Mesendoderm (in vitro differentiated cells): ENCODE measurements at regions not wholly inside any gene's neighbourhood (a gene's known extent, or its start where the extent isn't known, plus 50 kb on each side); places are given as distances from the start of the nearest gene placed in this dataset.
A peak's percentile ranks its signal among the peaks of the same experiment; 100 is the strongest.

Experiments
- DNase-seq: peaks from one replicate; pipeline ENCODE4 v3.0.0; 2013
- H2AK5ac ChIP-seq: 2 replicates; pipeline ENCODE4 v1.6.1; 2013; ENCODE audit warnings: low read length, inconsistent platforms
- H2BK120ac ChIP-seq: 2 replicates; pipeline ENCODE4 v1.6.1; 2013; ENCODE audit warnings: low read depth, mild to moderate bottlenecking, low read length, moderate library complexity, mixed read lengths
- H2BK15ac ChIP-seq: replicated peaks from 2 replicates; pipeline ENCODE4 v1.6.1; 2013; ENCODE audit warnings: low read depth, mild to moderate bottlenecking, moderate library complexity
- H2BK5ac ChIP-seq: 2 replicates; pipeline ENCODE4 v1.6.1; 2013; ENCODE audit warnings: low read length, inconsistent platforms
- H3K18ac ChIP-seq: 2 replicates; pipeline ENCODE4 v1.6.1; 2013; ENCODE audit warnings: mild to moderate bottlenecking, low read length, mixed read lengths
- H3K23ac ChIP-seq: one replicate; pipeline ENCODE4 v1.6.1; 2013; ENCODE audit warnings: low read length
- H3K27ac ChIP-seq: 2 replicates; pipeline ENCODE4 v1.5.1; 2013; ENCODE audit warnings: low read depth, mild to moderate bottlenecking, inconsistent platforms, low read length, moderate library complexity
- H3K27me3 ChIP-seq: 2 replicates; pipeline ENCODE4 v1.6.1; 2013; ENCODE audit warnings: low read length, control low read depth, mild to moderate bottlenecking, inconsistent platforms; ENCODE audit not compliant: insufficient read depth, poor library complexity
- H3K36me3 ChIP-seq: 2 replicates; pipeline ENCODE4 v1.6.1; 2013; ENCODE audit warnings: low read length, inconsistent platforms; ENCODE audit not compliant: control insufficient read depth, insufficient read depth
- H3K4ac ChIP-seq: one replicate; pipeline ENCODE4 v1.6.1; 2013; ENCODE audit warnings: low read depth, mild to moderate bottlenecking, low read length, moderate library complexity
- H3K4me1 ChIP-seq: 2 replicates; pipeline ENCODE4 v1.6.1; 2013; ENCODE audit warnings: low read depth, low read length, inconsistent platforms; ENCODE audit not compliant: control insufficient read depth
- H3K4me2 ChIP-seq: 2 replicates; pipeline ENCODE4 v1.6.1; 2013; ENCODE audit warnings: low read length
- H3K4me3 ChIP-seq: 2 replicates; pipeline ENCODE4 v1.5.1; 2013; ENCODE audit warnings: mild to moderate bottlenecking, low read length
- H3K56ac ChIP-seq: one replicate; pipeline ENCODE4 v1.6.1; 2013; ENCODE audit warnings: low read length
- H3K79me1 ChIP-seq: 2 replicates; pipeline ENCODE4 v1.6.1; 2013; ENCODE audit warnings: low read length, inconsistent platforms
- H3K79me2 ChIP-seq: 2 replicates; pipeline ENCODE4 v1.6.1; 2013; ENCODE audit warnings: mild to moderate bottlenecking, low read length; ENCODE audit not compliant: control insufficient read depth, insufficient read depth
- H3K9ac ChIP-seq: 2 replicates; pipeline ENCODE4 v1.6.1; 2013; ENCODE audit warnings: low read length, inconsistent platforms
- H4K5ac ChIP-seq: one replicate; pipeline ENCODE4 v1.6.1; 2013; ENCODE audit warnings: low read length
- H4K8ac ChIP-seq: one replicate; pipeline ENCODE4 v1.6.1; 2013; ENCODE audit warnings: low read depth, mild to moderate bottlenecking, control low read depth, low read length, moderate library complexity
- WGBS: extraction: QIAGEN DNeasy Blood & Tissue Kit; methylation state at CpG from one replicate; pipeline ENCODE4 v1.1.7; 2013; ENCODE audit warnings: low lambda C conversion rate, missing lambda C conversion rate; ENCODE audit not compliant: insufficient coverage; ENCODE audit errors: extremely low coverage; 5-methylcytosine and 5-hydroxymethylcytosine counted together

DNA sequence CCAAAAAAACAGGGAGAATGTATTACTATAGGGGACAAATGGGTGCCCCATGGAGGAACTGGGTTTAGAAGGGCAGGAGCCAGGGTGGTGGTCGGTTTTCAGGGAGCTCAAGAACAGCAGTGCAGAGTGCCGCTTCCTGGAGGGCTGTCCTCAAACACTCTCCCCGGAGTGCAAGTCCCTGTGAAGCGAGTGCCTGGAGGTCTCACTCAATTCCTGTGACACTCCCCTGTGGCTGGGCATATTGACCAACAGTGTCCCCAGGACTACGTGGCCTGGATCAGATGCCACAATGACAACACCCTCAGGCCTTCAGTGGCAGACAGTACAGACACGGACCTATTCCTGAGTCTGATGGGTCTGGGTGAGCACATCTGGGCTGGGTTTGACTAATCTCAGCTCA, 412.1 kb upstream of the IRX2 start:
- no CpG with 5 or more reads among the region's 6 CpGs for WGBS
- H2AK5ac ChIP-seq: no peak overlapping the region

DNA sequence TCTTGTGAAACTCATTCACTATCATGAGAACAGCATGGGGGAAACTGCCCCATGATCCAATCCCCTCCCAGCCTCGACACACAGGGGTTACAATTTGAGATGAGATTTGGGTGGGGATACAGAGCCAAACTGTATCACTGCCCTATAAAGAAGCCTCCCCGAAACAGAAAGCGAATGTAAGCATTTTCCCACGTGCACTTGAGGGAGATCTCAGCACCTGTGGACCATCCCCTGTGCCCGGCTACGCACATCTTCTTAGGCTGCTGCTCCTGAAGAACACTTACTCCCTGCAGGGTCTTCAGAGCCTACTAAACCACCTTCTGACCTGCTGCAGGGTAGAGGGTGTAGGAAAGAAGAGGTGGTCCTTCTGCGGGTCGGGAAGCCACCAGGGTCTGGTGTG, 410.2 kb upstream of the IRX2 start:
- Histone ChIP-seq H3K79me1 (no peaks in the 10 kb centered on the region), H3K4me3 (no peak overlapping the region), H3K27ac (no peak overlapping the region), H3K9ac (no peak overlapping the region), H3K79me2 (no peaks in the 10 kb centered on the region), H3K4me1 (no peaks in the 10 kb centered on the region), H4K5ac (no peak overlapping the region), H3K4ac (no peak overlapping the region), H4K8ac (no peak overlapping the region), H3K36me3 (no peaks in the 10 kb centered on the region), H2BK120ac (no peak overlapping the region), H3K23ac (no peak overlapping the region), H2BK5ac (no peak overlapping the region), H3K18ac (no peak overlapping the region), H3K56ac (no peak overlapping the region), H2BK15ac (no peak overlapping the region), H3K4me2 (no peak overlapping the region), H2AK5ac (no peak overlapping the region), H3K27me3 (no peaks in the 10 kb centered on the region)
- no CpG with 5 or more reads among the region's 8 CpGs for WGBS
- no peak for DNase-seq

More for the DNA sequence above, 412.1 kb upstream of the IRX2 start:
- Histone ChIP-seq H3K27ac (no peak overlapping the region), H2BK5ac (no peak overlapping the region), H3K23ac (no peak overlapping the region), H3K27me3 (no peaks in the 10 kb centered on the region), H4K5ac (no peak overlapping the region), H2BK120ac (no peak overlapping the region), H2BK15ac (no peak overlapping the region), H4K8ac (no peak overlapping the region), H3K4me2 (no peak overlapping the region), H3K18ac (no peak overlapping the region), H3K4ac (no peak overlapping the region), H3K36me3 (no peaks in the 10 kb centered on the region), H3K9ac (no peak overlapping the region), H3K56ac (no peak overlapping the region), H3K4me1 (no peaks in the 10 kb centered on the region), H3K79me1 (no peaks in the 10 kb centered on the region), H3K4me3 (no peak overlapping the region), H3K79me2 (no peaks in the 10 kb centered on the region)
- no peak for DNase-seq

DNA sequence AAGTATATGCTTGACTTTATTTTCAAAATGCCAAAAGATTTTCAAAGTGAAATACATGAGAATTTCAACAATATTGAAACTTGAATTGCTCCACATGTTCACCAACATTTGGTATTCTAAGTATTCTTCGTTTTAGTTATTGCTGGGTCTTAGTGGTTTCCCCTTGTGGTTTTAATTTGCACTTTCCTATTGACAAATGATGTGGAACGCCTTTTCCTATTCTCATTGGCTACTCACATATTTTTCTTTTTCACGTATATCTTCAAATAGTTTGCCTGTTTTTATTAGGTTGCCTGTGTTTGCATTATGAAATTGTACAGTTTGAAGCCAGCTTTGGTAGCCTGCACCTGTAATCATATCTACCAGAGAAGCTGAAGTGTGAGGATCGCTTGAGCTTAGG, 405.7 kb upstream of the IRX2 start:
- WGBS: no CpG with 5 or more reads among the region's 4 CpGs

DNA sequence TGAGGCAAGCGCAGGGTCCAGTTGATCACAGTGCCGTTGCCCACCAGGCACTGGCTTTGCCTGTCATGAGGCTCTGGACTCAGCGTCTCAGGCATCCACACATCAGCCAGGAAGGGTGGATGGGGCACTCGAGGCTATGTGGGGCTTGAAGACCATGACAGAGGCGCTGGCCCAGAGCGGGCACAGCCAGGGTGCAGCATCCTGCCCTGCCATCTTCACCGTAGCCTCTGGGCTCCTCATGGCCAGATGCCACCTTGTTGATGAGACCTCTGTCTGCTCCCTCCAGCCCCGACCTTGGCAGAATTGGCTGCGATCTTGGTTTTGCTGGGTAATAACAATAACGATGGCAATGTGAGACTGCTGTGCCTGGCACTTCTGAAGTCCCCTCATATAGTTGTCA, 404.2 kb upstream of the IRX2 start:
- no peak overlapping the region for H3K4me3 ChIP-seq
- no peaks in the 10 kb centered on the region for H3K79me2 ChIP-seq
- H3K27me3 ChIP-seq: no peaks in the 10 kb centered on the region
- no peak overlapping the region for H3K4ac ChIP-seq
- DNase-seq: no peak
- no peak overlapping the region for H3K23ac ChIP-seq
- WGBS: no CpG with 5 or more reads among the region's 10 CpGs
- no peak overlapping the region for H4K5ac ChIP-seq
- no peak overlapping the region for H2BK120ac ChIP-seq
- no peak overlapping the region for H3K4me2 ChIP-seq
- H3K56ac ChIP-seq: no peak overlapping the region
- H3K36me3 ChIP-seq: no peaks in the 10 kb centered on the region
- H2AK5ac ChIP-seq: no peak overlapping the region
- no peaks in the 10 kb centered on the region for H3K79me1 ChIP-seq
- H3K27ac ChIP-seq: no peak overlapping the region
- H2BK5ac ChIP-seq: no peak overlapping the region
- no peaks in the 10 kb centered on the region for H3K4me1 ChIP-seq
- H4K8ac ChIP-seq: no peak overlapping the region
- H3K18ac ChIP-seq: no peak overlapping the region
- H2BK15ac ChIP-seq: no peak overlapping the region
- H3K9ac ChIP-seq: no peak overlapping the region

More for the DNA sequence above, 405.7 kb upstream of the IRX2 start:
- no peak overlapping the region for H3K56ac ChIP-seq
- H4K5ac ChIP-seq: no peak overlapping the region
- no peak overlapping the region for H3K18ac ChIP-seq
- no peak overlapping the region for H2AK5ac ChIP-seq
- H3K27ac ChIP-seq: no peak overlapping the region
- H2BK5ac ChIP-seq: no peak overlapping the region
- no peak overlapping the region for H3K4me2 ChIP-seq
- no peak overlapping the region for H3K4ac ChIP-seq
- H3K79me1 ChIP-seq: no peaks in the 10 kb centered on the region
- no peaks in the 10 kb centered on the region for H3K36me3 ChIP-seq
- no peak overlapping the region for H3K4me3 ChIP-seq
- H2BK15ac ChIP-seq: no peak overlapping the region
- H2BK120ac ChIP-seq: no peak overlapping the region
- no peak overlapping the region for H3K23ac ChIP-seq
- no peaks in the 10 kb centered on the region for H3K79me2 ChIP-seq
- H3K9ac ChIP-seq: no peak overlapping the region
- H4K8ac ChIP-seq: no peak overlapping the region
- no peaks in the 10 kb centered on the region for H3K4me1 ChIP-seq
- no peak for DNase-seq
- H3K27me3 ChIP-seq: no peaks in the 10 kb centered on the region

DNA sequence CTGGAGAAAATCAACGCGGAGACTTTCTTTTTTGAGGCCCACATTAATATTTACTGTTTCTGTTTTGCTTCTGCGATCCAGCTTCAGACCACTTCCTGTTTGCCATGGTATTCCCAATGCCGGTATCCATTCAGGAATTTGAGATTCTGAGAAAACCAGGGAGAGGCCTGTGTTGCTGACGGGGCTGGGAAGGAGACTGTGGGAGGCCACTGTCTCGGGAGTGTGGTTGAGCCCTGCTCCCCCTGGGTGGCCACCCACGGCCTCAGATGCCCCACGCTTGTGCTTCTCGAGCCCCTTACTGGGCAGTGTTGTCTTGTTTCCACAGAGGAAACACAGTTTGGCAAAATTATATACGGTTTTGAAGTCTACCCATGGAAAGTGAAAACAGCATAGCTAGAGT, 403.6 kb upstream of the IRX2 start:
- no peak overlapping the region for H3K56ac ChIP-seq
- no peak overlapping the region for H3K4me3 ChIP-seq
- DNase-seq: peak; percentile 36
- no peak overlapping the region for H4K8ac ChIP-seq
- WGBS: no CpG with 5 or more reads among the region's 10 CpGs
- H2BK15ac ChIP-seq: no peak overlapping the region
- H2AK5ac ChIP-seq: no peak overlapping the region
- H4K5ac ChIP-seq: no peak overlapping the region
- no peaks in the 10 kb centered on the region for H3K79me1 ChIP-seq
- H3K18ac ChIP-seq: no peak overlapping the region
- no peak overlapping the region for H3K27ac ChIP-seq
- H3K9ac ChIP-seq: no peak overlapping the region
- H3K4ac ChIP-seq: no peak overlapping the region
- no peak overlapping the region for H2BK5ac ChIP-seq
- H3K36me3 ChIP-seq: no peaks in the 10 kb centered on the region
- no peaks in the 10 kb centered on the region for H3K4me1 ChIP-seq
- H3K23ac ChIP-seq: no peak overlapping the region
- H3K27me3 ChIP-seq: no peaks in the 10 kb centered on the region
- H3K79me2 ChIP-seq: no peaks in the 10 kb centered on the region
- no peak overlapping the region for H2BK120ac ChIP-seq
- no peak overlapping the region for H3K4me2 ChIP-seq

DNA sequence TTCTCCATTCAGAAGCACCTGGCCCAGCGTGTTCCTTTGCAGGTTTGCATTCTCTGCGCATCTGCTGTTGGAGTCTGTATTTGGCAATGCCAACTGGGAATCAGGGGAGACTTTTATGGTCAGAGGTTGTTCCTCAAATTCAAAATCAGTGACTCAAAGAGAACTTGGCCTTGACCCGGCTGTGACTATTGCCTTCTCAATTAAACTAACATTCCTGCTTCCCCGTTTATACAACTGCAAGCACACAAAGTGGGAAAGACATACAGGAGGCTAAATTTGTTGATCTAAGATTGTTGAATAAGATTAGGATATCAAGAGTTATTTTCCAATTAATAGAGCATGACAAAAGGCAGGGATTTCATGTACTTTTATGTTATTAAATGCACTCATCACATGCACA, 402.4 kb upstream of the IRX2 start:
- DNase-seq: no peak
- no peak overlapping the region for H2BK120ac ChIP-seq

More for the DNA sequence above, 402.4 kb upstream of the IRX2 start:
- Histone ChIP-seq H3K27me3 (no peaks in the 10 kb centered on the region), H3K27ac (no peak overlapping the region), H3K9ac (no peak overlapping the region), H4K8ac (no peak overlapping the region), H3K4me1 (no peaks in the 10 kb centered on the region), H3K4me3 (no peak overlapping the region), H3K56ac (no peak overlapping the region), H3K4ac (no peak overlapping the region), H3K79me2 (no peaks in the 10 kb centered on the region), H2BK5ac (no peak overlapping the region), H3K4me2 (no peak overlapping the region), H4K5ac (no peak overlapping the region), H2BK15ac (no peak overlapping the region), H3K79me1 (no peaks in the 10 kb centered on the region), H3K36me3 (no peaks in the 10 kb centered on the region), H3K18ac (no peak overlapping the region), H3K23ac (no peak overlapping the region), H2AK5ac (no peak overlapping the region)
- no CpG with 5 or more reads among the region's 4 CpGs for WGBS
